ENCODE measurements at regions not wholly inside any gene's neighbourhood (a gene's known extent, or its start where the extent isn't known, plus 50 kb on each side); places are given as distances from the start of the nearest gene placed in this dataset.

DNA sequence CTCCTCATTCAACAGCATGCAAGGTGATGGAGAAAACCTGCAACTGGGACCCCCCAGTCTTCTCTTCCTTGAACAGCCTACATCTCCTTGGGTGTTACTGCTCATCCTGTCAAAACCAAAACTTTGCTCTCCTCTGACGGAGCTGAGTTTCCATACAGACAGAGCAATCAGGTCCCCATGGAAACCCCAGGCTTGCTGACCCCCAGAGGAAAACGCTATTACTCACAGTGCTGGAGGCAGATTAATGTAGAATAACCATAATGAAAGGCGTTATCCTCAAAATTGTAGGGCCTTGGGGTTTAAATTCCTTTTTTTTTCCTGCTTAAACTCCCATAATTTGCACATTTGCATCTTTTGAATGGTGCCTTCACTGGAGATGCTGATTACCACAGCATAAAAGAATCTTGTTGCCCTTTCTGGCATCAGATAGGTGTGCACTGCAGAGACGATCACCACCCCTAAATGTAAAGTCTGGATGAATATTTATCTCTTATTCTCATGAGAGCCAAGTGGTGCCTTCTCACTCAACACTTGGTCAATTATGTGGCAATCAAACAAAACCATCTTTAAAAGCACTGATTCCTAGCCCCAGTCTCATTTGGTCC is 126.3 kb downstream of the MSX2 start:
- no peak for DNase-seq (ENCODE audit: low spot score)
- peaks cover 5% of the 10 kb centered on the region for H3K27me3 Mint-ChIP-seq (ENCODE audit: low read depth)
- CTCF ChIA-PET: no interaction called here
- H3K4me3 Mint-ChIP-seq: no peak overlapping the region
- peaks cover 14% of the 10 kb centered on the region for H3K9me3 Mint-ChIP-seq
- peaks cover 10% of the 10 kb centered on the region for H3K4me1 Mint-ChIP-seq
- H3K36me3 Mint-ChIP-seq: no peaks in the 10 kb centered on the region
- POLR2A ChIA-PET: no interaction called here
- TF ChIP-seq ZNF232 (CRISPR knock-in tag; IDR thresholded peaks at IDR 0.05) (no peak), ARID4B (CRISPR knock-in tag; IDR thresholded peaks at IDR 0.05; ENCODE audit: borderline replicate concordance) (no peak), RORB (CRISPR knock-in tag; IDR thresholded peaks at IDR 0.05) (no peak), KAT7 (CRISPR knock-in tag; IDR thresholded peaks at IDR 0.05; ENCODE audit: borderline replicate concordance) (no peak), SMAD3 (CRISPR knock-in tag; IDR thresholded peaks at IDR 0.05; ENCODE audit: borderline replicate concordance) (no peak), ZNF416 (CRISPR knock-in tag; IDR thresholded peaks at IDR 0.05) (no peak), GTF2I (CRISPR knock-in tag; conservative IDR thresholded peaks at IDR 0.05) (no peak), ATF2 (CRISPR knock-in tag; IDR thresholded peaks at IDR 0.05; ENCODE audit: borderline replicate concordance, low read depth) (no peak), FOXP4 (CRISPR knock-in tag; IDR thresholded peaks at IDR 0.05) (no peak), TEAD1 (CRISPR knock-in tag; IDR thresholded peaks at IDR 0.05) (no peak), ZNF121 (CRISPR knock-in tag; IDR thresholded peaks at IDR 0.05) (no peak), SP1 (CRISPR knock-in tag; conservative IDR thresholded peaks at IDR 0.05) (no peak), FOXJ3 (CRISPR knock-in tag; IDR thresholded peaks at IDR 0.05; ENCODE audit: borderline replicate concordance) (no peak), ZNF396 (CRISPR knock-in tag; IDR thresholded peaks at IDR 0.05; ENCODE audit: borderline replicate concordance) (no peak)
- TF ChIP-seq, protein P1, sequence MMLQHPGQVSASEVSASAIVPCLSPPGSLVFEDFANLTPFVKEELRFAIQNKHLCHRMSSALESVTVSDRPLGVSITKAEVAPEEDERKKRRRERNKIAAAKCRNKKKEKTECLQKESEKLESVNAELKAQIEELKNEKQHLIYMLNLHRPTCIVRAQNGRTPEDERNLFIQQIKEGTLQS (CRISPR knock-in tag; conservative IDR thresholded peaks at IDR 0.05): no peak
- TF ChIP-seq, protein P2, sequence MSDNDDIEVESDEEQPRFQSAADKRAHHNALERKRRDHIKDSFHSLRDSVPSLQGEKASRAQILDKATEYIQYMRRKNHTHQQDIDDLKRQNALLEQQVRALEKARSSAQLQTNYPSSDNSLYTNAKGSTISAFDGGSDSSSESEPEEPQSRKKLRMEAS (CRISPR knock-in tag; IDR thresholded peaks at IDR 0.05): no peak
- TF ChIP-seq, protein P3, sequence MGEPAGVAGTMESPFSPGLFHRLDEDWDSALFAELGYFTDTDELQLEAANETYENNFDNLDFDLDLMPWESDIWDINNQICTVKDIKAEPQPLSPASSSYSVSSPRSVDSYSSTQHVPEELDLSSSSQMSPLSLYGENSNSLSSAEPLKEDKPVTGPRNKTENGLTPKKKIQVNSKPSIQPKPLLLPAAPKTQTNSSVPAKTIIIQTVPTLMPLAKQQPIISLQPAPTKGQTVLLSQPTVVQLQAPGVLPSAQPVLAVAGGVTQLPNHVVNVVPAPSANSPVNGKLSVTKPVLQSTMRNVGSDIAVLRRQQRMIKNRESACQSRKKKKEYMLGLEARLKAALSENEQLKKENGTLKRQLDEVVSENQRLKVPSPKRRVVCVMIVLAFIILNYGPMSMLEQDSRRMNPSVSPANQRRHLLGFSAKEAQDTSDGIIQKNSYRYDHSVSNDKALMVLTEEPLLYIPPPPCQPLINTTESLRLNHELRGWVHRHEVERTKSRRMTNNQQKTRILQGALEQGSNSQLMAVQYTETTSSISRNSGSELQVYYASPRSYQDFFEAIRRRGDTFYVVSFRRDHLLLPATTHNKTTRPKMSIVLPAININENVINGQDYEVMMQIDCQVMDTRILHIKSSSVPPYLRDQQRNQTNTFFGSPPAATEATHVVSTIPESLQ (CRISPR knock-in tag; IDR thresholded peaks at IDR 0.05): no peak
- TF ChIP-seq, protein P4, sequence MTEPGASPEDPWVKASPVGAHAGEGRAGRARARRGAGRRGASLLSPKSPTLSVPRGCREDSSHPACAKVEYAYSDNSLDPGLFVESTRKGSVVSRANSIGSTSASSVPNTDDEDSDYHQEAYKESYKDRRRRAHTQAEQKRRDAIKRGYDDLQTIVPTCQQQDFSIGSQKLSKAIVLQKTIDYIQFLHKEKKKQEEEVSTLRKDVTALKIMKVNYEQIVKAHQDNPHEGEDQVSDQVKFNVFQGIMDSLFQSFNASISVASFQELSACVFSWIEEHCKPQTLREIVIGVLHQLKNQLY (CRISPR knock-in tag; IDR thresholded peaks at IDR 0.05): no peak
- H3K27ac Mint-ChIP-seq: no peak overlapping the region
- ATAC-seq: no peak

Measured in WTC11 (cell line).